Heart left ventricle (tissue), 13 donors: ENCODE measurements at regions not wholly inside any gene's neighbourhood (a gene's known extent, or its start where the extent isn't known, plus 50 kb on each side); places are given as distances from the start of the nearest gene placed in this dataset.

Experiments
- POLR2A ChIP-seq, 2 donors: fragments of 450-650 bp; IDR thresholded peaks; one replicate each; pipeline ENCODE4 v1.6.1; 2017; ENCODE audit warnings: antibody characterized with exemption in 2 of 2, mild to moderate bottlenecking in 2 of 2, moderate library complexity in 2 of 2
- TF ChIP-seq, protein P1 (sequence below), 12 donors: fragments of 200-600 bp; sonication (generic) in 4 of 12; IDR thresholded peaks; one replicate each; pipeline versions ENCODE4 v1.5.0 to v1.8.0; 2018 to 2022; ENCODE audit warnings: antibody characterized with exemption in 12 of 12, mild to moderate bottlenecking in 5 of 12
- donor health status: ischemic (EF 13 %, LVEDD 7.1; RV severe dilation, severe dysfunction).
- donor health status: DM: no; HTN: yes; CAD: no.
- donor health status: DM: no; HTN: no; CAD: no.
- donor health status: ischemic (EF 25% LVEDD 6.9; RV normal size, moderate dysfunction).
- donor health status: ischemic (EF 25% LVEDD 5.7; RV mildly dilated, moderate dysfunction).
- donor health status: ischemic (EF 35%, LVEDD 5.7; RV mildly dilated, moderate dysfunction).
- donor health status: nonischemic (EF 11% LVEDD 7.7; RV severe dilation, severe dysfunction).
- donor health status: DM: yes; HTN: yes; CAD: no.
- donor health status: PGD.
- donor health status: ischemic (EF 29% LVEDD 5.4; RV normal size, mild dysfunction).
- donor health status: nonischemic (EF 23%, LVEDD 6.1; RV moderate dilation, normal function).

DNA sequence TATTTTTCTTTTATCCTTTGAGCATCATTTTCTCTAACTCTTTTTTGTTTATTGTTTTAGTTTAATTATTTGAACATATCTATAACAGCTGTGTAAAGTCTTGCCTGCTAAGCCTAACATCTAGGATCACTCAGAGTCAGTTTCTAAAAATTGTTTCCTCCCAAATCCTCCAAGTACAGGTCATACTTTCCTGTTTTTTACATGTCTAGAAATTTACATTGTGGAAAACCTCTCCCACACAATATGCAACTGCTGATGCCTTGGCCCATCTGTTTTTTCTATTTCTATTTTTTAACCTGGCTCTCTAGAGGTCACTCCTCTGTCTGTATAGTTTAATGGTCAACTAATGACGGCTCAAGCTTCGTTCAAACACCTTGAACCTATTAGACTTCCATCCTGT, 261.0 kb downstream of the HRH4 start:
- TF ChIP-seq, protein P1, sequence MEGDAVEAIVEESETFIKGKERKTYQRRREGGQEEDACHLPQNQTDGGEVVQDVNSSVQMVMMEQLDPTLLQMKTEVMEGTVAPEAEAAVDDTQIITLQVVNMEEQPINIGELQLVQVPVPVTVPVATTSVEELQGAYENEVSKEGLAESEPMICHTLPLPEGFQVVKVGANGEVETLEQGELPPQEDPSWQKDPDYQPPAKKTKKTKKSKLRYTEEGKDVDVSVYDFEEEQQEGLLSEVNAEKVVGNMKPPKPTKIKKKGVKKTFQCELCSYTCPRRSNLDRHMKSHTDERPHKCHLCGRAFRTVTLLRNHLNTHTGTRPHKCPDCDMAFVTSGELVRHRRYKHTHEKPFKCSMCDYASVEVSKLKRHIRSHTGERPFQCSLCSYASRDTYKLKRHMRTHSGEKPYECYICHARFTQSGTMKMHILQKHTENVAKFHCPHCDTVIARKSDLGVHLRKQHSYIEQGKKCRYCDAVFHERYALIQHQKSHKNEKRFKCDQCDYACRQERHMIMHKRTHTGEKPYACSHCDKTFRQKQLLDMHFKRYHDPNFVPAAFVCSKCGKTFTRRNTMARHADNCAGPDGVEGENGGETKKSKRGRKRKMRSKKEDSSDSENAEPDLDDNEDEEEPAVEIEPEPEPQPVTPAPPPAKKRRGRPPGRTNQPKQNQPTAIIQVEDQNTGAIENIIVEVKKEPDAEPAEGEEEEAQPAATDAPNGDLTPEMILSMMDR (IDR thresholded peaks at IDR 0.05): no peak
- TF ChIP-seq POLR2A (IDR thresholded peaks at IDR 0.05): no peak
